Chondrocyte (in vitro differentiated cells): ENCODE measurements at regions not wholly inside any gene's neighbourhood (a gene's known extent, or its start where the extent isn't known, plus 50 kb on each side); places are given as distances from the start of the nearest gene placed in this dataset.

ENCODE experiments used
- DNase-seq: peaks from one replicate; pipeline ENCODE4 v3.0.0; 2021; ENCODE audit warnings: mixed read lengths, low spot score
- H3K27ac Mint-ChIP-seq: one replicate; pipeline ENCODE4 v1.8.0; 2021; ENCODE audit warnings: mild to moderate bottlenecking, moderate library complexity, mixed read lengths; ENCODE audit not compliant: unreplicated experiment
- H3K27me3 Mint-ChIP-seq: 2 replicates; pipeline ENCODE4 v1.8.0; 2021; ENCODE audit warnings: low read depth, mixed read lengths
- H3K36me3 Mint-ChIP-seq: 2 replicates; pipeline ENCODE4 v1.8.0; 2021; ENCODE audit warnings: low read depth, mixed read lengths
- H3K4me1 Mint-ChIP-seq: 2 replicates; pipeline ENCODE4 v1.8.0; 2021; ENCODE audit warnings: low read depth, mild to moderate bottlenecking, mixed read lengths
- H3K4me3 Mint-ChIP-seq: one replicate; pipeline ENCODE4 v1.8.0; 2021; ENCODE audit warnings: mild to moderate bottlenecking, moderate library complexity, mixed read lengths; ENCODE audit not compliant: unreplicated experiment
- H3K9me3 Mint-ChIP-seq: 2 replicates; pipeline ENCODE4 v1.8.0; 2021; ENCODE audit warnings: low read depth, mixed read lengths
- TF ChIP-seq, protein P1 (sequence below): fragments of 200-600 bp; sonication (generic); IDR thresholded peaks from 2 replicates; pipeline ENCODE4 v1.5.0; 2021; ENCODE audit warnings: antibody characterized with exemption, mild to moderate bottlenecking, moderate library complexity

DNA sequence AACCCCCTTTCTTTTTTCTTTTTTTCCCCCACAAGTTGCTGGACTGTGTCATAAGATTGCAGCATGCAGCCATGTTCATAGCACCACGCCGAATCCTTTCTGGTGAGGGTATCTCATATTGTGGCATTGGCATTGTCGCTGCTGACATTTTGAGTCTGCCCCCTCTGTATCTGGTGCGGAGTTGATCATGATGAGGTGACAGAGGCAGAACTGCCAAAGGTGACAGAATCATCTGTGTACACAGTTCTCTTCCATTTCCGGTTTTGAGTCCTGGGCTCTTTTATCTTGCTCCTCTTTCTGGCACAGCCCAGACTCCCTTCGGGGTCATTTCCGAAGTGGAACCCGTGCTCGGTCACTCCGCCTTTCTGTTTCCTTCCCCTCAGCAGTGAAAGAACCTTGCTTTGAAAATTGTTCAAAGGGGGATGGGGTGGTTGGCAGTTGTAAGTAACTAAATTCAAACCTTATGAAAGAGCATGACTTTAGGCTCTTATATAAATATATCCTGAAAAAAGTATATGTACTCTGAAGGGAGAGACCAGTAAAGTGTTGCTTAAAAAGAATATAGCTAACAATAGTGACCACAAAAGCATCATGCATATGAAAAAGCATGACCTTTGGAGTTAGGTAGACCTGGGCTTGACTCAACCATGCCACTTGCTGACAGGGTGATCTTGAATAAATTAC lies 55.0 kb upstream of the BMP2K start:
- Mint-ChIP-seq H3K27ac (no peak overlapping the region), H3K27me3 (no peaks in the 10 kb centered on the region), H3K9me3 (no peaks in the 10 kb centered on the region), H3K4me1 (no peaks in the 10 kb centered on the region), H3K4me3 (no peak overlapping the region), H3K36me3 (no peaks in the 10 kb centered on the region)
- TF ChIP-seq, protein P1, sequence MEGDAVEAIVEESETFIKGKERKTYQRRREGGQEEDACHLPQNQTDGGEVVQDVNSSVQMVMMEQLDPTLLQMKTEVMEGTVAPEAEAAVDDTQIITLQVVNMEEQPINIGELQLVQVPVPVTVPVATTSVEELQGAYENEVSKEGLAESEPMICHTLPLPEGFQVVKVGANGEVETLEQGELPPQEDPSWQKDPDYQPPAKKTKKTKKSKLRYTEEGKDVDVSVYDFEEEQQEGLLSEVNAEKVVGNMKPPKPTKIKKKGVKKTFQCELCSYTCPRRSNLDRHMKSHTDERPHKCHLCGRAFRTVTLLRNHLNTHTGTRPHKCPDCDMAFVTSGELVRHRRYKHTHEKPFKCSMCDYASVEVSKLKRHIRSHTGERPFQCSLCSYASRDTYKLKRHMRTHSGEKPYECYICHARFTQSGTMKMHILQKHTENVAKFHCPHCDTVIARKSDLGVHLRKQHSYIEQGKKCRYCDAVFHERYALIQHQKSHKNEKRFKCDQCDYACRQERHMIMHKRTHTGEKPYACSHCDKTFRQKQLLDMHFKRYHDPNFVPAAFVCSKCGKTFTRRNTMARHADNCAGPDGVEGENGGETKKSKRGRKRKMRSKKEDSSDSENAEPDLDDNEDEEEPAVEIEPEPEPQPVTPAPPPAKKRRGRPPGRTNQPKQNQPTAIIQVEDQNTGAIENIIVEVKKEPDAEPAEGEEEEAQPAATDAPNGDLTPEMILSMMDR: no peak
- no peak for DNase-seq

DNA sequence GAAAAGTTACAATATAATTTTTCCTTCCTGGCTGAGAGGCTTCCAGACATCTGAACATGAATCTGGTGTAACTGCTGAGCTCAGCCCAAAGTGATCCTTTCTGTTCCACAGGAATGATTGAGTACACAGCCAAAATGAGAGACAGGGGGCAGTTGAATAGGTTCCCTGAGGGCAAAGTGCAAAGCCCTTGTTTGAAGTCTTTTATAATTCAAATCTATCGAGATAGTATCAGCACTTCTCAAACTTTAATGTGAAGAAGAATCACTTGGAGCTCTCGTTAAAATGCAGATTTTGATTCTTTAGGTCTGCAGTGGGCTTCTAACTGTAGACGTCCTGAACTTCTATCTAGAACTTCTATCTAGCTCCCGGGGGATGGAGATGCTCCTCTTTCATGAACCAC lies 54.4 kb upstream of the BMP2K start:
- no peaks in the 10 kb centered on the region for H3K4me1 Mint-ChIP-seq
- H3K9me3 Mint-ChIP-seq: no peaks in the 10 kb centered on the region
- DNase-seq: no peak
- H3K27ac Mint-ChIP-seq: no peak overlapping the region
- H3K36me3 Mint-ChIP-seq: no peaks in the 10 kb centered on the region
- H3K27me3 Mint-ChIP-seq: no peaks in the 10 kb centered on the region
- H3K4me3 Mint-ChIP-seq: no peak overlapping the region
- TF ChIP-seq, protein P1: no peak

- no peaks in the 10 kb centered on the region for H3K4me1 Mint-ChIP-seq
- DNase-seq: no peak
Observed at GRCh38 chr4:78722320-78722719, 53.8 kb upstream of the BMP2K start.

DNA sequence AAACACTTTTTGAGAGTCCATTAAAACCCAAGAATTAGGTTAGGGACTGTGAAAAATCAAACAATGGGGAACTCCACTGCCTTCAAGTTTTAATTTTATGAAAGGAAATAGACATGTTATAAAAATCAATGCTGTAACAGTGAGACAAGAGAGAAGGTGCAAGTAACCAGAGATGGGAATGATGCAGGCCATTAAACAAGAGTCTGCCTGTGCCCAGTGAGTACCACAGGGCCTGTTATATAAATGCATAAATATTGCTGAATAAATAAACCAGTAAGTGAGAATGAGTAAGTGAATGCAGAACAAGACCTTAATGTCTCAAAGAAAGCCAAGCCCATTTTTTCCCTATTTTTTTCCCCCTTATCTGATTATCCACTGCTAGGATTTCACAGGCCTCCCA lies 53.3 kb upstream of the BMP2K start:
- Mint-ChIP-seq H3K27ac (no peak overlapping the region), H3K9me3 (no peaks in the 10 kb centered on the region), H3K36me3 (no peaks in the 10 kb centered on the region), H3K27me3 (no peaks in the 10 kb centered on the region), H3K4me3 (no peak overlapping the region), H3K4me1 (no peaks in the 10 kb centered on the region)
- TF ChIP-seq, protein P1: no peak
- no peak for DNase-seq

More at GRCh38 chr4:78722320-78722719, 53.8 kb upstream of the BMP2K start:
- no peak overlapping the region for H3K27ac Mint-ChIP-seq
- no peaks in the 10 kb centered on the region for H3K27me3 Mint-ChIP-seq
- H3K9me3 Mint-ChIP-seq: no peaks in the 10 kb centered on the region
- TF ChIP-seq, protein P1: no peak
- no peaks in the 10 kb centered on the region for H3K36me3 Mint-ChIP-seq
- H3K4me3 Mint-ChIP-seq: no peak overlapping the region
